ENCODE measurements at regions not wholly inside any gene's neighbourhood (a gene's known extent, or its start where the extent isn't known, plus 50 kb on each side); places are given as distances from the start of the nearest gene placed in this dataset.

DNA sequence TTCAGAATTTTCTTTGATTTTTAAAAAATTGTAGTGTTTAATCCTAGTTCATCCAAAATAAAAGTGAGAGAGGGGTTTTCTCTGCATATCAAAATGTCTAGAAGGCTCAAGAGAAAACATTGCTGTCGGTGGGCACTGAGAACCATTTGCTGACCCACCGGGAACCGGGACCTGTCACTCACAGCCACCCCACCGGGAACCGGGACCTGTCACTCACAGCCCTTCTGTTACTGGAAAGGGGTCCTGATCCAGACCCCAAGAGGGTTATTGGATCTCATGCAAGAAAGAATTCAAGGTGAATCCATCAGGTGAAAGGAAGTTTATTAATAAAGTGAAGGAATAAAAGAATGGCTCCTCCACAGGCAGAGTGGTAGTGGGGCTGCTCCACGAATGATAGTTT is 106.0 kb upstream of the SFSWAP start:
- no peak for DNase-seq (ENCODE audit: low spot score)
- in situ Hi-C loops (cut with MboI; ENCODE audit: low sequenced_read_pairs, unreplicated experiment): no loop called here
- TF ChIP-seq, protein P1, sequence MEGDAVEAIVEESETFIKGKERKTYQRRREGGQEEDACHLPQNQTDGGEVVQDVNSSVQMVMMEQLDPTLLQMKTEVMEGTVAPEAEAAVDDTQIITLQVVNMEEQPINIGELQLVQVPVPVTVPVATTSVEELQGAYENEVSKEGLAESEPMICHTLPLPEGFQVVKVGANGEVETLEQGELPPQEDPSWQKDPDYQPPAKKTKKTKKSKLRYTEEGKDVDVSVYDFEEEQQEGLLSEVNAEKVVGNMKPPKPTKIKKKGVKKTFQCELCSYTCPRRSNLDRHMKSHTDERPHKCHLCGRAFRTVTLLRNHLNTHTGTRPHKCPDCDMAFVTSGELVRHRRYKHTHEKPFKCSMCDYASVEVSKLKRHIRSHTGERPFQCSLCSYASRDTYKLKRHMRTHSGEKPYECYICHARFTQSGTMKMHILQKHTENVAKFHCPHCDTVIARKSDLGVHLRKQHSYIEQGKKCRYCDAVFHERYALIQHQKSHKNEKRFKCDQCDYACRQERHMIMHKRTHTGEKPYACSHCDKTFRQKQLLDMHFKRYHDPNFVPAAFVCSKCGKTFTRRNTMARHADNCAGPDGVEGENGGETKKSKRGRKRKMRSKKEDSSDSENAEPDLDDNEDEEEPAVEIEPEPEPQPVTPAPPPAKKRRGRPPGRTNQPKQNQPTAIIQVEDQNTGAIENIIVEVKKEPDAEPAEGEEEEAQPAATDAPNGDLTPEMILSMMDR (IDR thresholded peaks at IDR 0.05; ENCODE audit: borderline replicate concordance, control extremely low read depth, extremely low read depth, insufficient read depth, missing control alignments): no peak

DNA sequence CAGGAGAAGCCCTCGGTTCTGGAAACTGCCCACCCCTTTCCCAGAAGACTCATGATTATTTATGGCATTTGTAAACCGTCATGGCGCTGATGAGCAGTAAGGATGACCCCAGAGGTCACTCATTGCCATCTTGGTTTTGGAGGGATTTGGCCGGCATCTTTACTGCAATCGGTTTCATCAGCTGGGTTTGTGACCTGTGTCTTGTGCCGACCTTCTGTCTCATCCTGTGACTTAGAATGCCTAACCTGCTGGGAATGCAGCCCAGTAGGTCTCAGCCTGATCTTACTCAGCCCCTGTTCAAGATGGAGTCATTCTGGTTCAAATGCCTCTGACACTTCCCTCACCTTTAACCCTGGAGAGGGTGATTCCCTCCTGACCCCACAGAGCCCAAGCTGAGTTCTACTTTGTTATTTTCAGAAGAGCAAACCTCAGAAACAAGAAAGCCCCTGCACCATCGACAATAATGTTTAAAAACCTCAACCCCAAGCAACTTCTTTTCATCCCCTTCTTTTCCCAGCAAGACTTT is 105.5 kb upstream of the SFSWAP start:
- in situ Hi-C loops (cut with MboI; ENCODE audit: low sequenced_read_pairs, unreplicated experiment): no loop called here
- DNase-seq (ENCODE audit: low spot score): no peak
- TF ChIP-seq, protein P1 (IDR thresholded peaks at IDR 0.05; ENCODE audit: borderline replicate concordance, control extremely low read depth, extremely low read depth, insufficient read depth, missing control alignments): no peak

DNA sequence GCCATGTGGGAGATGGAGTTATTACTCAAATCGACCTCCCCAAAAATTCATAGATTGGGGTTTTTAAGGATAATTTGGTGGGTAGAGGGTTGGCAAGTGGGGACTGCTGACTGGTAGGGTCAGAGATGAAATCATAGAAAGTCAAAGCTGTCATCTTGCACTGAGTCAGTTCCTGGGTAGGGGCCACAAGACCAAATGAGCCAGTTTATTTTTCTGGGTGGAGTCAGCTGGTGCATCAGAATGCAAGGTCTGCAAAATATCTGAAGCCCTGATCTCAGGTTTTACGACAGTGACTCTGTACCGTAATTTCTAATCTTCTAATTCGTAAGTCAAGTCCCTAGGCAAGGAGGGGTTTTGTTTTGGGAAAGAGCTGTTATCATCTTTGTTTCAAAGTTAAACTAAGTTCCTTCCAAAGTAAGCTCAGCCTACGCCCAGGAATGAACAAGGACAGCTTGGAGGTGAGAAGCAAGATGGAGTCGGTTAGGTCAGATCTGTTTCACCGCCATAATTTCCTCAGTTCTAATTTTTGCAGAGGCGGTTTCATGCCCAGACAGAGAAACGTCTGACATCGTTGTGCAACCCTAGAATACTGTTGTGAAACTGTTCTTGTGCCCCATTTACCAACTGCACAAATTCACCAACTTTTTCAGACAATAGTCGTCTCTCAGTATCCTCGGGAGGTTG is 104.5 kb upstream of the SFSWAP start:
- no peak for DNase-seq (ENCODE audit: low spot score)
- TF ChIP-seq, protein P1 (IDR thresholded peaks at IDR 0.05; ENCODE audit: borderline replicate concordance, control extremely low read depth, extremely low read depth, insufficient read depth, missing control alignments): no peak
- in situ Hi-C loops (cut with MboI; ENCODE audit: low sequenced_read_pairs, unreplicated experiment): no loop called here

DNA sequence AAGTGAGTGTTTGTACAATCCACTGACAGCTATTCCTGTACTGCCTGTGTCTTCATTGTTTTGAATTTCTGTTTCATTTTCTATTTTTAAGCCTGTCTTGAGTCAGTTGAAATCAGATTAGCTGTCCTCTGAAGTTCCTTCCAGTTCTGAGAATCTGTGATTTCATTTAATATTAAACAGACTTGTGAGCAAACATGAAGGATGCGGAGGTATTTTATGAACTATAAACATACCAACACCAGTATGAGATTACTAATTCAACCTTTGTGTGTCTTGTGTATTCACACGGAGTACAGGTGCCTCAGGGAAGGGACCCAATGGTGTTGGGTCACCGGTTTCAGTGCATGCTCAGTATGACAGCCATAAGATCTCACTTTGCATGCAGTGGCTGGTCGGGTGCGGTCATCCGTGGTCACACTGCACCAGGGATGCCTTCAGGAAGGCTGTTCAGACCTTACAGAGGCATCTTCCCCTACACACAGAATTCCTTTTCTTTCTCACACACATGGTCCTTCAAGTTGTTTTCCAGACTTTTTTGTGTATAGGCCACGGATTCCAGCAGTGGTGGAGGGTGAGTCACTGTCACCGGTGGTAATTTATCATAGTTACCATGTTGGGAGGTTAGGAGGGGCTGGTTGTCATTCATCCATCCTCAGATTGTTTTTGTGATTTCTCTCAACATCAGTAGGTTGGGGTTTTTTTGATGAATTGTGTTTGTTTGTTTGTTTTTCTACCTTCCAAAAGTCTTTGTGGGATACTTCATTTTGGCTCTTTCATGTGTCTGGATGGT is 103.0 kb upstream of the SFSWAP start:
- in situ Hi-C loops (cut with MboI; ENCODE audit: low sequenced_read_pairs, unreplicated experiment): no loop called here
- TF ChIP-seq, protein P1 (IDR thresholded peaks at IDR 0.05; ENCODE audit: borderline replicate concordance, control extremely low read depth, extremely low read depth, insufficient read depth, missing control alignments): no peak
- peak; percentile 64 for DNase-seq (ENCODE audit: low spot score)

DNA sequence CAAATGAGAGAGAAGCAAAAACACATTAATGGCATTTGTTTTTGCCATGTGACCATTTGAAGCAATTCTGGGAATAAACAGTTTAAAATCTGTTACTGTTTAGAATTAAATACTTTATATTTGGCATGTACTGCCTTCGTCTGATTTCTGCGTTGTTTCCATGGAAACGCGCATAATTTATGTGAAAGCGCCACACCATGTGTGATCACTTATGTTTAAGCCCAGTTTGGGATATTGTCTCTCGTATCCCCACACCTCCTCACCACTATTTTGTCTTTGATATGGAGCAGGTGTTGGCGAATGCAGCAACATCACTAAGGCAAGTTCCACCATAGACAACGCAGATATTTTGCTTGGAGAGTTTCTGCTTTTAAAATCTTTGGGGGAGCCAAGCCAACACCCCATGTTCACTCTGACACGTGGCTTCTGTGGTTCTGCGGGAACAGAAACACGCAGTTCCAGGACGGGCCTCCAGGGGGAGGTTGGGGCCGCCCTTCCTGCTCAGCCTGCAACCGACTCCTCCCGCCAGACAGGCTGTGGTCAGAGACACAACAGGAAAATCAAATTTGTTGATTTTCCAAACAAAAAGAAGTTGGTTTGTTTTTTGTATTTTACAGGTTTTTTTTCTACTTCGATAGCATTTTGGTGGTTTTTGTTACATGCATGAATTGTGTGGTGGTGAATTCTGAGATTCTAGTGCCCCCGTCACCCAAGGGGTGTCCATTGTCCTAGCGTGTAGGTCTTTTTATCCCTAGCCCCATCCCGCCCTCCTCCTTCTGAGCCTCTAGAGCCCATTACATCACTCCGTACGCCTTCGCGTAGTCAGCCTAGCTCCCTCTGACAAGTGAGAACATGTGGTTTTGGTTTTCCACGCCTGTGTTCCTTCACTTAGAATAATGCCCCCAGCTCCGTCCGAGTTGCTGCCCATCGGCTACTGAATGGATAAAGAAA is 101.9 kb upstream of the SFSWAP start:
- TF ChIP-seq, protein P1 (IDR thresholded peaks at IDR 0.05; ENCODE audit: borderline replicate concordance, control extremely low read depth, extremely low read depth, insufficient read depth, missing control alignments): peak; percentile 71
- DNase-seq (ENCODE audit: low spot score): peak; percentile 75
- in situ Hi-C loops (cut with MboI; ENCODE audit: low sequenced_read_pairs, unreplicated experiment): no loop called here

DNA sequence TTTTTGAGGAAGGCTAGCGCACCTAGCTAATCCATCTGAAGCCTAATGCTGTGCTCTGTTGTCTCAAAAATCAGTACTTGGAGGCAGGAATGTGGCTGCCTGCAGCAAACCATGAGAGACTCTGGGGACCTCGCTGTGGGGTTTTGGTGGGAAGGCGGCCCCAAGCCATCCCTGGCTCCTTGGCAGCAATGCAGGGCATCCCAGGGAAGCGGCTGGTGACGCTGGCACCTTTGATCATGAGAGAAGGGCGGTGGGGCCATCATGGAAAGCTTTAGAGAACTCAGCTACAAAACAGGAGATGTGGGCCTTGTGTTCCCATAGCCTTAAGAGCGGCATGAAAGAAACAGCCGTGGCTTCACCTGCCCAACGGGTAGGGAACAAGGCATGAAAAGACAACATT is 101.1 kb upstream of the SFSWAP start:
- no peak for DNase-seq (ENCODE audit: low spot score)
- in situ Hi-C loops (cut with MboI; ENCODE audit: low sequenced_read_pairs, unreplicated experiment): no loop called here
- TF ChIP-seq, protein P1 (IDR thresholded peaks at IDR 0.05; ENCODE audit: borderline replicate concordance, control extremely low read depth, extremely low read depth, insufficient read depth, missing control alignments): no peak

All from GM13976 (cell line).